MCF 10A (cell line): ENCODE measurements at regions not wholly inside any gene's neighbourhood (a gene's known extent, or its start where the extent isn't known, plus 50 kb on each side); places are given as distances from the start of the nearest gene placed in this dataset.
A peak's percentile ranks its signal among the peaks of the same experiment; 100 is the strongest.

Experiments
- BruUV-seq: library from RNA; stranded (reverse); fragments of 400-500 nt; replicated peaks from 2 replicates; lab custom pipeline; 2021; lab: Mats Ljungman, UMichigan
- CTCF ChIA-PET: fragments of 300-600 bp; sonication (Branson Sonifier 250); formaldehyde crosslinking; extraction: SDS; loops from one replicate; lab custom pipeline; 2021; ENCODE audit warnings: antibody characterized with exemption, inconsistent platforms; lab: Yijun Ruan, JAX
- POLR2A ChIA-PET: fragments of 300-600, 350-650 bp; sonication (Branson Sonifier 250); formaldehyde crosslinking; extraction: SDS; loops from one replicate; lab custom pipeline; 2020; ENCODE audit warnings: antibody characterized with exemption, inconsistent platforms; lab: Yijun Ruan, JAX
- DNase-seq: peaks from one replicate; pipeline ENCODE4 v3.0.0-alpha.2; 2018; ENCODE audit not compliant: unreplicated experiment
- H3K27ac Mint-ChIP-seq: one replicate; pipeline ENCODE4 v1.8.0; 2022; ENCODE audit warnings: mild to moderate bottlenecking, low read depth, mixed read lengths; ENCODE audit not compliant: unreplicated experiment
- H3K27me3 Mint-ChIP-seq: one replicate; pipeline ENCODE4 v1.8.0; 2022; ENCODE audit warnings: mixed read lengths; ENCODE audit not compliant: insufficient read depth, unreplicated experiment
- H3K36me3 Mint-ChIP-seq: one replicate; pipeline ENCODE4 v1.8.0; 2022; ENCODE audit warnings: mild to moderate bottlenecking, moderate library complexity, mixed read lengths; ENCODE audit not compliant: insufficient read depth, unreplicated experiment
- H3K4me1 Mint-ChIP-seq: one replicate; pipeline ENCODE4 v1.8.0; 2022; ENCODE audit warnings: mixed read lengths; ENCODE audit not compliant: insufficient read depth, unreplicated experiment
- H3K4me3 Mint-ChIP-seq: one replicate; pipeline ENCODE4 v1.8.0; 2022; ENCODE audit warnings: mild to moderate bottlenecking, moderate library complexity, mixed read lengths; ENCODE audit not compliant: unreplicated experiment
- H3K9me3 Mint-ChIP-seq: one replicate; pipeline ENCODE4 v1.8.0; 2022; ENCODE audit warnings: mixed read lengths; ENCODE audit not compliant: unreplicated experiment
- intact Hi-C: fragments of 100-400 bp; cut with micrococcal nuclease; formaldehyde crosslinking; loops from 2 replicates; pipeline ENCODE4 v1.14.1; 2022
- TF ChIP-seq, protein P1 (sequence below): fragments of 200-600 bp; IDR thresholded peaks from one replicate; pipeline ENCODE4 v1.8.0; 2022; ENCODE audit warnings: antibody characterized with exemption, mild to moderate bottlenecking; ENCODE audit not compliant: unreplicated experiment

DNA sequence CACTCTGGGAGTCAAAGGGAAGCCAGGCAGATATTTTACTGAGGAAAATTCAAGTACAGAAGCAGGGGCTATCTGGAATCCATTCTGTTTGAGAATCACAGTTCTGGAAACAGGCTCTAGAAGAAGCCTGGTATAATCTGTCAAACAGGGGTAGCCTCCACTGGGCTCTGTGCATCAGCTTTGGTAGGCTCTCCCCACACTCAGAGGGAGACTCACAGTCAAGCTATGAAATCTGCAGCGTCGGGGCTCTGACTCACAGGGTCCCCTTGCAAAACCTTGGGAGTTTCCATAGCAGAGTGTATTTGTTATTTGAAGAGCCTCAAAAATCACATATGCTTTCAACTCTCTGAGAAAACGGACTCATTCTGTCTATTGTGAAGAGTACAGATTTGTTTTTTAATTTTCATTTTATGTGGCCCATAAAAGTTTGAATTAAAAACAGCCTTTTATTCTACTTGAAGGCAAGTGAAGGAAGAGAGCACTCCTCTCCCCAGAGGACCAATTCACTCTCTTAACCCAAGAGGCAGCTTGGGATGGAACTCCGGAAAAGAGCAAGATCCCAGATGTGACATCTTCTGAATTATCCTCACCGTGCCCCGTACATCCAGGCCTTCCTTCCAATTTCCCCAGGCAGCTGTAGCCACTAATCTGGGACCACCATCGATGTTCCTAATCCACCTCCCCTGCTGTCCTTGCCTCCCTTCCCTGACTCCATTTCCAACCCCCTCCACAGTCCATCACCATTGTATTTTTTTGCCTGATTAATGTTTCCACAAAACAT is 590.9 kb upstream of the MGMT start:
- H3K4me1 Mint-ChIP-seq: peaks cover 6% of the 10 kb centered on the region
- ChIA-PET POLR2A (no interaction called here), CTCF (interaction anchor here (1.2 kb wide), 1 partner anchor 9 kb away, joined by 3 read pairs; no protein-coding TSS in a partner anchor)
- intact Hi-C loops: loop anchor here (5.0 kb wide), 1 partner anchor 46 kb away; no protein-coding TSS in a partner anchor
- no peaks in the 10 kb centered on the region for H3K36me3 Mint-ChIP-seq
- DNase-seq: peak; percentile 88
- TF ChIP-seq, protein P1, sequence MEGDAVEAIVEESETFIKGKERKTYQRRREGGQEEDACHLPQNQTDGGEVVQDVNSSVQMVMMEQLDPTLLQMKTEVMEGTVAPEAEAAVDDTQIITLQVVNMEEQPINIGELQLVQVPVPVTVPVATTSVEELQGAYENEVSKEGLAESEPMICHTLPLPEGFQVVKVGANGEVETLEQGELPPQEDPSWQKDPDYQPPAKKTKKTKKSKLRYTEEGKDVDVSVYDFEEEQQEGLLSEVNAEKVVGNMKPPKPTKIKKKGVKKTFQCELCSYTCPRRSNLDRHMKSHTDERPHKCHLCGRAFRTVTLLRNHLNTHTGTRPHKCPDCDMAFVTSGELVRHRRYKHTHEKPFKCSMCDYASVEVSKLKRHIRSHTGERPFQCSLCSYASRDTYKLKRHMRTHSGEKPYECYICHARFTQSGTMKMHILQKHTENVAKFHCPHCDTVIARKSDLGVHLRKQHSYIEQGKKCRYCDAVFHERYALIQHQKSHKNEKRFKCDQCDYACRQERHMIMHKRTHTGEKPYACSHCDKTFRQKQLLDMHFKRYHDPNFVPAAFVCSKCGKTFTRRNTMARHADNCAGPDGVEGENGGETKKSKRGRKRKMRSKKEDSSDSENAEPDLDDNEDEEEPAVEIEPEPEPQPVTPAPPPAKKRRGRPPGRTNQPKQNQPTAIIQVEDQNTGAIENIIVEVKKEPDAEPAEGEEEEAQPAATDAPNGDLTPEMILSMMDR: no peak
- TSS peak; percentile 98 for BruUV-seq
- H3K27me3 Mint-ChIP-seq: no peaks in the 10 kb centered on the region
- H3K4me3 Mint-ChIP-seq: no peak overlapping the region
- H3K9me3 Mint-ChIP-seq: peaks cover 28% of the 10 kb centered on the region
- H3K27ac Mint-ChIP-seq: peak overlapping the region; percentile 78

DNA sequence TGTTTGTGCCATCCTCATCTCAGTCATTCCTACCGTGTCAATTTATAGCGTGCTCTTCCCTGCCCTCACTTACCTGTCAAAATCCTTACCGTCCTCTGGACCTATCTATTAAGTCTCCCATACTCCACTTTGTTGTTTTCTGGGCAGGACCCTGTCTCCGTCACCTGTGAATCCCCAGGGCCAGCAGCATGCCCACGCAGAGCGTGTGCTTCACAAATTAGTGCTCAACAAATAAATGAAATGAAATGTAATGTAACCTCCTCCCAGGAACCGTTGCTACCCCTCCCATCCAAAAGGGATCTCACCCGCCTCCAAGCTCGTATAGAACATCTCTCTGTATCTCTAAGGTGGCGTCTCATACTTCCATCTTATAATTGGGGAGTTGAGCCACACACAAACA is 589.9 kb upstream of the MGMT start:
- no peak for DNase-seq
- peaks cover 6% of the 10 kb centered on the region for H3K4me1 Mint-ChIP-seq
- no TSS peak for BruUV-seq
- H3K36me3 Mint-ChIP-seq: no peaks in the 10 kb centered on the region
- peaks cover 35% of the 10 kb centered on the region for H3K9me3 Mint-ChIP-seq
- TF ChIP-seq, protein P1: no peak
- no peaks in the 10 kb centered on the region for H3K27me3 Mint-ChIP-seq
- H3K27ac Mint-ChIP-seq: peak overlapping the region; percentile 78
- no peak overlapping the region for H3K4me3 Mint-ChIP-seq
- ChIA-PET POLR2A (no interaction called here), CTCF (interaction anchor here (1.2 kb wide), 3 partner anchors 10 to 1232 kb away, joined by 3 to 4 read pairs (median 3); no protein-coding TSS in a partner anchor)
- intact Hi-C loops: loop anchor here (5.0 kb wide), 1 partner anchor 45 kb away; no protein-coding TSS in a partner anchor

DNA sequence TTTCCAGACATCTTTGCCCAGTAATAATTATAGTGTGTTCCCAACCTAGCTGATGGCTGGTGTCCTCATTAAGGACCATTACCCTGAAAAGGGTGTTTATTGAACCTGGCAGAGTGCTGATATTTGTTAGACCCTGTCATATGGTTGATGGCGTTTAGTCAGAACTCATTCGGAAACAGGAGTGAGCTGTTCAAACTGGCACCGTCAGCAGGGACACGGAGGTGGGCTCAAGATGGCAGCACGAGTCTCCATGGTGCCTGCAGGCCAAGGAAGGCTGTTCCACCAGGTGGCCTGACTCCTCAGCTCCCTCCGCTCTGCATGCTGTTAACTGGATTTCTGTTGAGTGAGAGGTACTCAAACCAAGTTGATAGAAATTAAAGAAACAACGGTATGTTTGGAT is 589.1 kb upstream of the MGMT start:
- no peaks in the 10 kb centered on the region for H3K27me3 Mint-ChIP-seq
- no peak overlapping the region for H3K4me3 Mint-ChIP-seq
- H3K9me3 Mint-ChIP-seq: peaks cover 35% of the 10 kb centered on the region
- H3K27ac Mint-ChIP-seq: no peak overlapping the region
- ChIA-PET POLR2A (no interaction called here), CTCF (interaction anchor here (1.2 to 2.7 kb wide), 3 partner anchors 17 to 1232 kb away, joined by 3 to 10 read pairs (median 4); no protein-coding TSS in a partner anchor)
- no peaks in the 10 kb centered on the region for H3K36me3 Mint-ChIP-seq
- TF ChIP-seq, protein P1: no peak
- no TSS peak for BruUV-seq
- peaks cover 6% of the 10 kb centered on the region for H3K4me1 Mint-ChIP-seq
- DNase-seq: no peak
- intact Hi-C loops: loop anchor here (5.0 kb wide), 1 partner anchor 44 kb away; no protein-coding TSS in a partner anchor

DNA sequence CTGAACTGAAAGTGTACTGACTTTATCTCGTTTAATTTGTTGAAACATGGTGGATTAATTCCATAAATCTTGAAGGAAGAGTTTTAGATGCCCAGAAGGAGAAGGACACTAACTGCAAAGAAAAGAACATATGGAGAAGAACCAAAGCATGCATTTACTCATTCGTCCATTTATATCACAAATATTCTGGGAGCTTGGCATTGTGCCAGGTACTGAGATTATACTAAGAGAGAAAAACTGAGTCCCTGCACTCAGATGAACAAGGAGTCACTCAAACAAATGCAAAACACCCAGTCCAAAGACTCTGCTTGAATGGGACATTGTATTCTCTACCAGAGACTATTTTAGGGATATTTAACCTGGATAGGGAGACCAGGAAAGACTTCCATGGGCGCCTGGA is 588.0 kb upstream of the MGMT start:
- TF ChIP-seq, protein P1: no peak
- DNase-seq: no peak
- H3K27ac Mint-ChIP-seq: no peak overlapping the region
- H3K4me1 Mint-ChIP-seq: peaks cover 6% of the 10 kb centered on the region
- peaks cover 35% of the 10 kb centered on the region for H3K9me3 Mint-ChIP-seq
- no peaks in the 10 kb centered on the region for H3K36me3 Mint-ChIP-seq
- ChIA-PET POLR2A (interaction anchor here (1.0 kb wide), 1 partner anchor 35 kb away, joined by 4 read pairs; no protein-coding TSS in a partner anchor), CTCF (interaction anchor here (0.7 to 2.7 kb wide), 2 partner anchors 8 to 19 kb away, joined by 3 to 10 read pairs; no protein-coding TSS in a partner anchor)
- intact Hi-C loops: loop anchor here (5.0 kb wide), 1 partner anchor 43 kb away; no protein-coding TSS in a partner anchor
- no peak overlapping the region for H3K4me3 Mint-ChIP-seq
- no TSS peak for BruUV-seq
- H3K27me3 Mint-ChIP-seq: no peaks in the 10 kb centered on the region
